ENCODE measurements at regions not wholly inside any gene's neighbourhood (a gene's known extent, or its start where the extent isn't known, plus 50 kb on each side); places are given as distances from the start of the nearest gene placed in this dataset.

- TF ChIP-seq CTCF (IDR thresholded peaks at IDR 0.05; ENCODE audit: poor library complexity) (no peak), EZH2 (IDR thresholded peaks at IDR 0.05; ENCODE audit: borderline replicate concordance) (no peak), EZH2phosphoT487 (IDR thresholded peaks at IDR 0.05; ENCODE audit: low read depth, severe bottlenecking, unreplicated experiment) (no peak)
These were observed 374.8 kb downstream of the MAFB start for GRCh38 chr20:40314278-40314677.
